Transverse colon (tissue), 3 donors: ENCODE measurements at regions not wholly inside any gene's neighbourhood (a gene's known extent, or its start where the extent isn't known, plus 50 kb on each side); places are given as distances from the start of the nearest gene placed in this dataset.

ENCODE experiments used
- EP300 ChIP-seq: sonication (generic); formaldehyde crosslinking; IDR thresholded peaks from one replicate; pipeline ENCODE4 v1.6.1; 2017; ENCODE audit warnings: antibody characterized with exemption, low read depth
- POLR2A ChIP-seq: fragments of 450-650 bp; IDR thresholded peaks from one replicate; pipeline ENCODE4 v1.6.1; 2016; ENCODE audit warnings: antibody characterized with exemption, mild to moderate bottlenecking, moderate library complexity
- TF ChIP-seq, protein P1 (sequence below), 5 experiments: fragments of 200-600 bp in 3 of 5; fragments of 450-650 bp in 2 of 5; sonication (generic) in 3 of 5; IDR thresholded peaks; 1 replicate in 2 of 5; 2 replicates in 3 of 5; pipeline ENCODE4 v1.5.1; 2016 to 2017; ENCODE audit warnings: antibody characterized with exemption in 5 of 5, inconsistent platforms in 3 of 5, mild to moderate bottlenecking in 2 of 5, moderate library complexity in 1 of 5

DNA sequence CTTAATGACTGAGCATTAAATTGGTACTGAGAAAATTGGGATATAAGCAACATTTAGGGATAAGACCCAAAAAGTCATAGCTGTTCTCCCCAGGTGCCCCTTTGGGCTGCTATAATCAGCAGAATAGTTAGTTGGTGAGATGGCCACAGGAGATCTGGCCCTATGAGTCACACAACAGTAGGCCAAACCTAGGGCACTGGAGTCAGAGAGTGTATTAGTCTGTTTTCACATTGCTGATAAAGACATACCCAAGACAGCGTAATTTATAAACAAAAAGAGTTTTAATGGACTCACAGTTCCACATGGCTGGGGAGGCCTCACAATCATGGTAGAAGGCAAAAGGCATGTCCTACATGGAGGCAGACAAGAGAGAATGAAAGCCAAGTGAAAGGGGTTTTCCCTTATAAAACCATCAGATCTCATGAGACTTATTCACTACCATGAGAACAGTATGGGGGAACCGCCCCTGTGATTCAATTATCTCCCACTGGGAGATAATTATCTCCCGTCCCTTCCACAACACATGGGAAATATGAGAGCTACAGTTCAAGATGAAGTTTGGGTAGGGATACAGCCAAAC is 338.3 kb upstream of the NR3C2 start:
- TF ChIP-seq, protein P1, sequence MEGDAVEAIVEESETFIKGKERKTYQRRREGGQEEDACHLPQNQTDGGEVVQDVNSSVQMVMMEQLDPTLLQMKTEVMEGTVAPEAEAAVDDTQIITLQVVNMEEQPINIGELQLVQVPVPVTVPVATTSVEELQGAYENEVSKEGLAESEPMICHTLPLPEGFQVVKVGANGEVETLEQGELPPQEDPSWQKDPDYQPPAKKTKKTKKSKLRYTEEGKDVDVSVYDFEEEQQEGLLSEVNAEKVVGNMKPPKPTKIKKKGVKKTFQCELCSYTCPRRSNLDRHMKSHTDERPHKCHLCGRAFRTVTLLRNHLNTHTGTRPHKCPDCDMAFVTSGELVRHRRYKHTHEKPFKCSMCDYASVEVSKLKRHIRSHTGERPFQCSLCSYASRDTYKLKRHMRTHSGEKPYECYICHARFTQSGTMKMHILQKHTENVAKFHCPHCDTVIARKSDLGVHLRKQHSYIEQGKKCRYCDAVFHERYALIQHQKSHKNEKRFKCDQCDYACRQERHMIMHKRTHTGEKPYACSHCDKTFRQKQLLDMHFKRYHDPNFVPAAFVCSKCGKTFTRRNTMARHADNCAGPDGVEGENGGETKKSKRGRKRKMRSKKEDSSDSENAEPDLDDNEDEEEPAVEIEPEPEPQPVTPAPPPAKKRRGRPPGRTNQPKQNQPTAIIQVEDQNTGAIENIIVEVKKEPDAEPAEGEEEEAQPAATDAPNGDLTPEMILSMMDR (IDR thresholded peaks at IDR 0.05) = no peak
- no peak for TF ChIP-seq EP300
- TF ChIP-seq POLR2A = no peak
